ENCODE measurements at regions not wholly inside any gene's neighbourhood (a gene's known extent, or its start where the extent isn't known, plus 50 kb on each side); places are given as distances from the start of the nearest gene placed in this dataset.

DNA sequence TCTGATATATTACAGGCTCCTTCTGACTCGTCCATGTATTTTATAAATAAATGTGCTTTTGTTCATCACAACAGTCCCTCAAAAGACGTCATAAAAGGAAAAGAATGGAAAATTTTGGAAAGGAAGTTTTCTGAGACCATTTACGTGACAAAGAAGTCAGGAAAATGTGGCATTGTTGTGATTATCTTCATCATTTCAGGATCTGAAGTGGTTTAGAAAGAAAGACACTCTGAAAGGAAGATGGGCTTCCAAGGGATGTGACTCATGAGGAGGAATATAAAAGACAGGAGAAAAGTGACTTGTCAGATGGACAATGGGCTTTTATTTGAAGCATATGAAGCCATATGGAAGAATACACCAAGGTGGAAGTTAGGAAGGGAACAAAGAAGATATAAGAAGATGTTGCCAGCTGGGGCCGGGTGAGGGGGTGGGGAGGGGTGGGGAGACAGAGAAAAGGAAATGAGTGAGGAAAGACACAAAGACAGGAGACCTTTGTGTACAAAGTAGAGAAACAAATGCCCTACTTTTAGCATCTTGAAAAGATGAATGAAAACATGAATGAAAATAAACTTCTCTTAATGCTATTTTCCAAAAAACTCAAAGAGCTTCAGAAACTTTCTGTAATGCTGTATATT, 190.3 kb upstream of the PREP start:
- TF ChIP-seq CTCF (conservative IDR thresholded peaks at IDR 0.05; ENCODE audit: low read length) (no peak), EZH2phosphoT487 (IDR thresholded peaks at IDR 0.05; ENCODE audit: borderline replicate concordance, low read depth, low read length) (no peak)

Data from OCI-LY7 (cell line).